ENCODE measurements at regions not wholly inside any gene's neighbourhood (a gene's known extent, or its start where the extent isn't known, plus 50 kb on each side); places are given as distances from the start of the nearest gene placed in this dataset.

GRCh38 chr12:16437281-16437816 lies 89.9 kb downstream of the MGST1 start:
- intact Hi-C loops (cut with DNase I; ENCODE audit: low total_unique reads): no loop called here

GRCh38 chr12:16437926-16438325 lies 90.5 kb downstream of the MGST1 start:
- intact Hi-C loops (cut with DNase I; ENCODE audit: low total_unique reads): no loop called here
- H3K36me3 ChIP-seq: no peaks in the 10 kb centered on the region
- H3K4me1 ChIP-seq: no peaks in the 10 kb centered on the region
- H3K4me3 ChIP-seq: no peak overlapping the region
- no peaks in the 10 kb centered on the region for H3K9me3 ChIP-seq
- no peak for DNase-seq (ENCODE audit: low spot score in 2 of 2)
- no peak for TF ChIP-seq POLR2A (IDR thresholded peaks at IDR 0.05)
- TF ChIP-seq CTCF (IDR thresholded peaks at IDR 0.05): no peak
- no peak for TF ChIP-seq POLR2AphosphoS5 (IDR thresholded peaks at IDR 0.05)
- H3K27me3 ChIP-seq: no peaks in the 10 kb centered on the region
- H3K27ac ChIP-seq: peak overlapping the region in 1 of 2 donors; percentile 15

More at GRCh38 chr12:16437281-16437816, 89.9 kb downstream of the MGST1 start:
- H3K9me3 ChIP-seq: no peaks in the 10 kb centered on the region
- no peaks in the 10 kb centered on the region for H3K36me3 ChIP-seq
- peak in 1 of 2 donors; percentile 18 for DNase-seq (ENCODE audit: low spot score in 2 of 2)
- peak overlapping the region in 1 of 2 donors; percentile 15 for H3K27ac ChIP-seq
- H3K4me3 ChIP-seq: no peak overlapping the region
- TF ChIP-seq CTCF (IDR thresholded peaks at IDR 0.05) (no peak), POLR2AphosphoS5 (IDR thresholded peaks at IDR 0.05) (no peak), POLR2A (IDR thresholded peaks at IDR 0.05) (no peak)
- no peaks in the 10 kb centered on the region for H3K27me3 ChIP-seq
- H3K4me1 ChIP-seq: no peaks in the 10 kb centered on the region

GRCh38 chr12:16449459-16449858 lies 102.0 kb downstream of the MGST1 start:
- no peaks in the 10 kb centered on the region for H3K4me1 ChIP-seq
- H3K27ac ChIP-seq: no peak overlapping the region
- intact Hi-C loops (cut with DNase I; ENCODE audit: low total_unique reads): no loop called here
- DNase-seq (ENCODE audit: low spot score in 2 of 2): no peak
- no peaks in the 10 kb centered on the region for H3K27me3 ChIP-seq
- H3K4me3 ChIP-seq: no peak overlapping the region
- H3K36me3 ChIP-seq: no peaks in the 10 kb centered on the region
- no peaks in the 10 kb centered on the region for H3K9me3 ChIP-seq
- TF ChIP-seq POLR2AphosphoS5 (IDR thresholded peaks at IDR 0.05): no peak
- TF ChIP-seq CTCF (IDR thresholded peaks at IDR 0.05): no peak
- no peak for TF ChIP-seq POLR2A (IDR thresholded peaks at IDR 0.05)

- intact Hi-C loops (cut with DNase I; ENCODE audit: low total_unique reads): no loop called here
- no peak overlapping the region for H3K4me3 ChIP-seq
- DNase-seq (ENCODE audit: low spot score in 2 of 2): no peak
- TF ChIP-seq POLR2AphosphoS5 (IDR thresholded peaks at IDR 0.05) (no peak), CTCF (IDR thresholded peaks at IDR 0.05) (no peak), POLR2A (IDR thresholded peaks at IDR 0.05) (no peak)
- H3K27ac ChIP-seq: no peak overlapping the region
- H3K27me3 ChIP-seq: no peaks in the 10 kb centered on the region
- H3K9me3 ChIP-seq: no peaks in the 10 kb centered on the region
- no peaks in the 10 kb centered on the region for H3K4me1 ChIP-seq
- no peaks in the 10 kb centered on the region for H3K36me3 ChIP-seq
Measured at GRCh38 chr12:16453319-16453718, 105.9 kb downstream of the MGST1 start.

GRCh38 chr12:16454481-16454880 lies 107.0 kb downstream of the MGST1 start:
- no peaks in the 10 kb centered on the region for H3K9me3 ChIP-seq
- intact Hi-C loops (cut with DNase I; ENCODE audit: low total_unique reads): no loop called here
- no peak overlapping the region for H3K4me3 ChIP-seq
- no peaks in the 10 kb centered on the region for H3K36me3 ChIP-seq
- TF ChIP-seq POLR2AphosphoS5 (IDR thresholded peaks at IDR 0.05) (no peak), POLR2A (IDR thresholded peaks at IDR 0.05) (no peak), CTCF (IDR thresholded peaks at IDR 0.05) (no peak)
- no peaks in the 10 kb centered on the region for H3K27me3 ChIP-seq
- no peak for DNase-seq (ENCODE audit: low spot score in 2 of 2)
- H3K4me1 ChIP-seq: no peaks in the 10 kb centered on the region
- no peak overlapping the region for H3K27ac ChIP-seq

All from breast epithelium (tissue), 4 donors.